NCI-H524 treated with DMSO at 0.1 percent for 48 hours (cell line): ENCODE measurements at regions not wholly inside any gene's neighbourhood (a gene's known extent, or its start where the extent isn't known, plus 50 kb on each side); places are given as distances from the start of the nearest gene placed in this dataset.

ENCODE experiments used
- DNase-seq: peaks from one replicate; lab custom pipeline; 2025; lab: John Stamatoyannopoulos, UW

DNA sequence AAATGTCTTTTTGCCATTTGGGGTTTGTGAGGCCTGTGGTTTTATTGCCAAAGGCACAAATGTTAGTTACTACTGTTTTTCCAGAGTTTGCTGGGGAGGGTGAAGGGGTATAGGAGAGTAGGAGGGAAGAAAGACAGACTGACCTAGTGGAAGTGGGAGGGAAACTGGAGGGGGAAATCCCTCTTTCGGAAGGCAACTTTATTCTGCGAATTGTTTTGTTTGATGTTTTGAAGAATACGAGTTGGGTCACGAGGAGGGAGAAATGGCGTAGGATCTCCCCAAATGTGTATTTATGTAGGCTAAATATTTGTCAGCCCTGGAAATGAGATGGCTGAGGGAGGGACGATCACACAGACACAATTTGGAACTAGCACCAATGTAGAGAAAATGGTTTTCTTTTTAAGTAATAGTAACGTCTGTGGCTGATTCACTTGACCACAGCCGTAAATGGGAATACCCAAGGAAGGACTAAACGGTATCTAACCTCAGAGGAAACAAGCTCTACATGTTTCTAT is 172.3 kb downstream of the ICOS start:
- no peak for DNase-seq

DNA sequence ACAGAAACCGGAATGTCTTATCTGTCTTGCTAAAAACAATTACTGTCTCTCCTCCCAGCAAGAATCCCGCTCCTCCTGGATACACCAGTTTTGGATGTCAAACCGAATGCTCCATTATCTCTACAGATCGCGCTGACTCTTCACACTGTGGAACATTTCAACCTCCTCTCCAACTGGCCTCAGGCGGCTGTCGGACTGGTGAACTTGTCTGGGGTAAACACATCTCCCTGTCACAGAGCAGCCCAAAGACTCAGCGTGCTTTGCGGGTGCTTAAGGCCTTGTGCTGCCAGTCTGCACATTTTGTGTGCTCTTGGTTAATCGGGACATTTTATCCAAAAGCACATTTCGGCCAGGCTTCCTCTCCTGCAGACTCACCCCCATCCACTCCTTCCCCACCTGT is 173.1 kb downstream of the ICOS start:
- no peak for DNase-seq

DNA sequence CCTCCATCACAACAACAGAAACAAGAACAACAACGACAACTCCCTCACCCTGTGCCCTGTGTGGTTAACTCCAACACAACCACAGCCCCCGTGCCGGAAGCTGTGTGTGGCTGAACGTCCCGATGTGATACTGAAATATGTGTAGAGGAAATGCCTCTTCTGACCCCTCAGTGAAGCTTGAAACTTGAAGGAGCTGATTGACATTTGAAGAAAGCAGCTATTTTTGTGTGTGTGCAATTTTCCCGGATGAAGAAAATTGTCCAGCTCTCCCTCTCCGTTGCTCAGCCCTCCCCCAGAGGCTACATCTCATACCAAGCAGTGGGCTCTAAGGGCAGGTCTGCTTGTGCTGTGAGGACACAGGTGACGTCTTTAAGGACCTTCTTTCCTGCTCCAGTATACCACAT is 173.8 kb downstream of the ICOS start:
- DNase-seq: no peak

DNA sequence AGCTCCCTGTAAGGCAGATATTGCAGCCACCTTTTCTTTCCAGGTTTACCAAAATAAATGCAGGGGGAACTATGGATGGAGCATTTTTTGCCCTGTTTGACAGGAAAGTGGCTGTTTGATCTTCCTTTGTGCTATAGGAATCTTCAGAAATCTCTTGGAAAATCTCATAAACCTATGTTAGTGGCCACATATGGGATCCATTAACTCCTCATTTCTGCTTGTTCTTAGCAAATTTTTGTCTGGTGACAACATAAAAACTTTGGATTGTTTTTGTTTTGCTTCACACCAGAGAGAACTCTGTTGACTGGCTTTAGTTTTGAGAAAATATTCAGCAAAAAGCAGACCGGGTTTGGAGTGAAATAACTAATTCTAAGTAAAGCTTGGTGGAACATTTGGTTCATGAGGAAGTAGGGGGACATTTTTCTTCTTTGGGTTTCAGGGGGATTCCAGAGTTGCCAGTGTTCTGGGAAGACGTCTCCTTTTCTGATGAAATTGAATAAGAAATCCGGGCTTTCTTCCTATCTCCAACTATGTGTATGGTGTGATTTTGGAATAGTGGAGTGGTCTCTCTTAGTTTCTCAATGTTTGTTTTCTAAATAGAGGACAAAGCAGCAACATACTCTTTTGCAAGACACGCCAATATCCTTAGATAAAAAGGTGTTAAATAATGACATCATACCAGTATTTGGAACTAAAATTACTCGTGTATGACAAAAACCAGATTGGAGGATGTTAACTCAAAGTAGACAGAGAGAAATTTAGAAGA is 174.4 kb downstream of the ICOS start:
- DNase-seq: no peak

DNA sequence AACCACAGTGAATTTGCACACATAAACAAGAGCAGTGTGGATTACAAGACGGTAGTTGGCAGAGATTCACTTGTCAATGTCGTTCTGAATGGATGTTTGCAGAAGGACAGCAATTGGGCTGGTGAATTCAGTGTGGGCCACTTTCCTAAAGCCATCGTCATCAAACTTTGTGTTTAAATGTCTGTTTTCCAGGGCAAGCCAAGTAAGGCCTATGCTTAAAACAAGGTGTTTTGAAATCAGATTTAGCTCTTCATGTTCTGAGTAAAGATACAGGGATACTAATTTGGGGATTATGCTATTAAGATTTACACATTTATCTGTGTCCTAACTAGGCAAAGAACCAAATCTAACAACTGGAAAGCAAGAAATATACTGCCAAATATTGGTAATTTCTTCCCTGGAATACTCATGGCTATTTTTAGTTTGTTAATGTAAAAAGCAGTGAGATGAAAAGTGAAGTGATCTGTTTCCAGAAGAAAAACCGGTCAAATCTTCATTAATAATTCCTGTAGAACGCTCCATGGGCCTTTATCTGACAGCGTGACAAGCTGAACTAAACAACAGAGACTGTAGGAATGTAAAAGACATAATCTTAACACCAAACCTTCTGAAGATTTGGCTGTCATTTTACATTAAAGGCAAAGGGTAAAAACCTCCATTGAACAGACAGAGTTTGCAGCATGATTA is 175.7 kb downstream of the ICOS start:
- no peak for DNase-seq

DNA sequence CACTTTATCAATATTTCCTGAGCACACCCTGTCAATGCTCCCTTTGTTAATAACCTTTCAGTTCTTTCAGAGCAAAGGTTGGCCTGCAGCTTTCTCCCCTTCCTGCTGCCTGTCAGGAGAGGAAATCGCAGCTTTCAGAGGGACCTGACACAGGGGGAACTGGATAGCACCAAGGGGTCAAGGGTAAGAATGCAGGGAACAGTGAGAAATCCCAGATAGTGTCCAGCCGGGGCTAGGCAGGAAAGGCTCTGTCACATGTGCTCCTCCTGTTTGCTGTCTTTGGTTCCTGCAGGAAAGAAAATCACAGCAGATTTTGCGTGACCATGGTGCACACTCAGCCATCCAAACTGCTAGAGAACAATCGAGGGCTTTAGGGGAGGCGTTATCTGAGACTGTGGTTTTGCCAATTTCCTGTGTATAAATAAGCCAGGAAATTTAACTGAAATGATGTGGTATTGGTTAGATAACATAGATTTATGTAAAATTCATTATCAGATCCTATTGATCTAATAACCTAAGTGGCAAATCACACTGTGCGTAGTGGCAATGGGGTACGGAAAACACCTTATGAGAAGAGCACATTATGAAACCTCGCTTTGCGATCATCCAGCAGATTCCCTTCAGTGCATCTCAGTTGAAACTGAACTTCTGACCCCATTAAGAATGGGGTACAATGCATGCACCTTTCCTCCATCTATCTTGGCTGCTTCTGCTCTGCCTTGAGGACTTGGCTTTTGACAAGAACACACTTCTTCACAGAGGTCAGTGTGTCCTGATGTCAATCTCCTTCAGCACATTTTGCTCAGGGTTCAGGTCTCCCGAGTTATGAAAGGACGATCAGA is 178.0 kb downstream of the ICOS start:
- DNase-seq: no peak

DNA sequence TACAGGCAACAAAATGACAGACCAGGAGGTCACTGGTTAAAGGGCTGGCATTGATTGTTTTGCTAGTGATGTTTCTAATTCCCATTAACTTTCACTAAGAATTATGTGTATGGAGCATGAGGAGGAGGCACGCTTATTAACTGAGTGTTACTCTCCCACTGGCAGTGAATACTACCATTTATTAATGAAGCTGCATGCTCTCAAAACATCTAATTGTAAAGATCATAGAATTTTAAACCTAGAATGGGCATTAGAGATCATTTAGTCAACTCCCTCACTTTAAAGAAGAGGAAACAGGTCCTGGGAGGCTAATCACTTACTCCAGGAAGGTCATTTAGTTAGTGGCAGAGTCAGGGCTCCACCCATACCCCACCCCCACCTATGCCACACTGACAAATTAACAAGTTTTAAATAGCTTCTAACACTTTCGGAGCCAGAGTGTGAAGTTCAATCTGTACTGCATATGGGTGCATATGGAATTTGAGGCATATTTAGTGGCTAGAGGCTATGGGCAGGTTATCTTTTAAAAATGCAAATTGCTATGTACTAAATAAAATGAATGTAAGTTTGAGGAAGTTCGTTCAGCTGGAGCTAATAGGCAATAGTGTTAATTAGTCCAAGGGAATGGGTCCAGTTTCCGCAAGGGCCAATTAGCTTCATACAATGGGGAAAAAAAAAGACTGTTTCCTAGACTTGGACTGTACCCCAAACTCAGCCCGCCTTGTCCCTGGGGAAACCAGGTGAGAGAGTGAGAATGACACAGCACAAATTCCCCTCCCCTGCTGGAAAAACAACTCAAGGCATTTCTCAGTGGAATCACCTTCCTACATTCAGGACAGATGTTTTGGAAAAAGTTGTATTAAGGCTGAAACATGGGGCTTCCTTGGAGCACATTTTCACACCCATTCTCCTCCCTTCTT is 178.8 kb downstream of the ICOS start:
- no peak for DNase-seq

DNA sequence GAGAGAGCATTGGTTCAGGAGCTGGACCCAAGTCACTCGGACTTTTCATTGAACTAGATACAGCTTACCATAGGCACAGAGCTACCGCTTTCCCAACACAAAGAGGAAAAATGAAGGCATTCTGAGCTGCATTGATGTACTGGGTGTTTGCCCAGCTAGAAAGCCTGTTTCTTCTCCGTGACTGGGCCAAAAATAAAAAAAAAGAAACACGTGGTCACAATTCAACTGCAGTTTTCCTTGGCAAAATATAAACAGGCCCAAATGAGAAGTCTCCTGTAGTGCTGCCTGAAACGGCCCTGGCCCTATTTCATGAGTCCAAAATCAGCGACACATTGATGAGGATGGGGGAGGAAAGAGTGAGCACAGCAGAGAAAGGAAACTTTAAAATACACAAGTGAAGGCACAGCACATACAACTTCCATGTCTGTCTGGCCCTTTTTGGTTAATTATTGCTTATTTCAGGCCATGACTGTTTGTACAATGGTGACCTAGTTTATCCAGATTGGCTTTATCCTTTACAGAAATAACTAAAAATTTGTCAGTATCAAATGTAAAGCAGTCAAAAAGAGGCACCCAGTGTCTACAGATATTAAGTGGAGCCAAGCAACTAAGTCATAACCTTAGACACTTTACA is 179.7 kb downstream of the ICOS start:
- no peak for DNase-seq

DNA sequence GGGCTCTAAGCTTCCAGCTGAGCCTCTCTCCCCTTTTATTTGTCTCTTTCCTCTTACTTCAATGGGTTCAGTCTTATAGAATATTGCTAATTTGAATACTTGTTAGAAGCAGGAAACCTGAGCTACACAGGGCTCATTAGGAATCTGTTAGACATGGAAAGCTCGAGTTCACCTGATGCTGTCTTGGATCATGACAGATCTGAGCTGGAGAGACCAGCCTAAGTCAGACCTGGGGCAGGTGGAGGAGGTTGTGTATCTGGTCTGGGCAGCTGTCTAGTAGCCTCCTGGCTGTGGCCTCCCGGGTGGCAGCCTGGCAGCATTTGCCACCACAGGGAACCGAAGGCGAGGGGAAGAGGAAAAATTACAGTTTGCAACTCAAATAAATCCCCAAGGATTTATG is 185.9 kb downstream of the ICOS start:
- no peak for DNase-seq

DNA sequence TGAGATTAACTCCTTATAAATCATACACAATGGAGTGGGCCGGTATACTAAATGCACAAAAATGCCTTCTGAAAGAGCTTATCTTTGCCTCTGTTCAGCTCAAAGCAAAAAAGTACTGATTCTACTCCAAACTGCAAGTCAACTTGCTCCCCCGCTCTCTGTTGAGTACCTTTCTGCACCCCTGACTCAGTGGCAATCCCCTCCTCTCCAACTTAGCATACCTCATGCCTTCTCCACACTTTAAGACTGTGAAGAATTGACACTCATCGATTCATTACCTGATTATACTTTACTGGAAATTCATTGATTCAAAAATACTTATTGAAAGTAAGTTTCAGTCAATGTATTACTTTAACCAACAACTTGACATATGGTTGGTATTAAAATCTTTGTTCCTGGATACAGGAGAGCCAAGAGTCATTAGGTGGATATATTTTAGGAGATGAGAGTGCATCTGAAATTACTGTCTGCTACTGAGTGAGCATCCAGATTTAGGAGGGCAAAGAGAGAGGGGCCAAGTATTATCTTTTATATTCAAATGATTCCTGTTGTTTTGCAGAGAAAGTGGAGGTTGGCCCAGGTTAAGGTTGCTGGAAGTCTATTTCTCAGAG is 187.7 kb downstream of the ICOS start:
- DNase-seq: no peak

DNA sequence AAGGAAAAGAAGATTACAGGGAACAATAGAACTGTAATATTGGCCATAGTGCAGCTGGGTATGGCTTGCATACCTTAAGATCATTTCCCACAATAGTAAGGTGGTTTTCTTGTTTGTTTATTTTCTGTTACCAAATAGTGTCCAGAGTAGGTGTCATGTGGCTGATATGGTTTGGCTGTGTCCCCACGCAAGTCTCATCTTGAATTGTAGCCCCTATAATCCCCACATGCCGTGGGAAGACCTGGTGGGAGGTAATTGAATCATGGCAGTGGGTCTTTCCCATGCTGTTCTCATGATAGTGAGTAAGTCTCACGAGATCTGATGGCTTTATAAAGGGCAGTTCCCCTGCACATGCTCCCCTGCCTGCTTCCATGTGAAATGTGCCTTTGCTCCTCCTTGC is 190.1 kb downstream of the ICOS start:
- DNase-seq: no peak

DNA sequence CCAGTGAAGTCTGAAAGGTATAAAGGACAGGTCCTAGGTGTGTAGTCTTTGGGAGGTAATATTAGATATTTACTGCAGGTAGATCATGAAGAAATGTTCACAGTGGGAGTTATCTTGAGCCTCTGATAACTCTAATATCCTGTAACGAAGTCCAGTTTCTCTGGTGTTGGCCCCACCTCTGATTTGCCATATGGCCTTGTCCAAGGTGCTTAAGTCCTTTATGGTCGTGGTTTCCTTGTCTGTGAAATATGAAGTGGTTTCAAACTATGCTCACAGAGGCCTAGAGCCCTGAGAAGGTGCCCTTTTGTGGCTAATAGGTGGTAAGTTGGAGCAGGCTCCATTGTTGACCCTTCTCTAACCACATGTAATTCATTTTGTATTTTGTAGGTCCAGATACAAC is 190.7 kb downstream of the ICOS start:
- DNase-seq: no peak

DNA sequence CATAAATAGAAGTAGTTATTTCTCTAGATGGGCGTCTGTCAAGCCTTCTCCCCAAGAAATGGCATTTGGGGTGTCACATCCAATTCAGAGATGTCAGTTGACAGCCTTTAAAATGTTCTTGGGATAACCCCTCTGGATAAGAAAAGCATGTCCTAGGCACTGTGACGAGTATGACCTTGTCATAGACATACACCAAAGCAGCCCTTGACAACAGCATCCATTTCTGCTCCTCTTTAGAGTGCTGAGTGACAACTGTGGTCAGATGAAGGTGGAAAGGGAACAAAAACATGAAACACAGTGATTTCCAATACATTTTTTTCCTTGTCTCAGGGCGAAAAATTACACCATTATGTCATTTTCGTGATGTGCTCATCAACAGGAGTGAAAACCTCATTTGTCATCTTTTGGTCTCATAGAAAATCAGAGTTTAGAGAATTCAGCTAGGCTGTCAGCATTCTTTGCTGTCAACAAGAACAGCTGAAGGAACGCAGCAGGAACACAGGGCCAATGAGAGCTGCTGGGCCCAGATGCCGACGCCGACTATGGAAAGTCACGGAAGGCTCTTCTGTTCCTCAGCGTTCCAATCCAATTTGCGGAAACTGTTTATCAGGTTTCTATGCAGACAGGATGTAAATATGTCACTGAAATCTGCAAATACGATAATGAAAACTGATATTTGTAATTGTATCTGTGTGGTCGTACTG is 193.2 kb downstream of the ICOS start:
- DNase-seq: no peak

DNA sequence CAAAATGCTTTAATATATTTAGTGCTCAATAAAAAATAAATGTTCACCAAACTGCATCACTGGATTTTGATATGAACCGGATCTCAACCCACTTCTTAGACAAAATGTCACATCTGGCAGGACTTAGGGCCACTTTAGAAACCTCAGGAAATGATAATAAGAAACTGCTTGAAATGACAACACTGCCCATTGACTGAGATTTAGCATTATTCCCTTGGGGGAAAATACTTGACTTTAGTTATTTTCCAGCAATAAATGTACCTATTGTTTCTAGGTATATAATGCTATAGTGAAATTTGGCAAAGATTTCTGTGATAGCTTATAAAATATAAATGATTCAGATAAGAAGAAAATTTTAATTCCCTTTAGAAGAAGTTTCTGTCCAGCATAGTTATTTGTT is 195.1 kb downstream of the ICOS start:
- no peak for DNase-seq

DNA sequence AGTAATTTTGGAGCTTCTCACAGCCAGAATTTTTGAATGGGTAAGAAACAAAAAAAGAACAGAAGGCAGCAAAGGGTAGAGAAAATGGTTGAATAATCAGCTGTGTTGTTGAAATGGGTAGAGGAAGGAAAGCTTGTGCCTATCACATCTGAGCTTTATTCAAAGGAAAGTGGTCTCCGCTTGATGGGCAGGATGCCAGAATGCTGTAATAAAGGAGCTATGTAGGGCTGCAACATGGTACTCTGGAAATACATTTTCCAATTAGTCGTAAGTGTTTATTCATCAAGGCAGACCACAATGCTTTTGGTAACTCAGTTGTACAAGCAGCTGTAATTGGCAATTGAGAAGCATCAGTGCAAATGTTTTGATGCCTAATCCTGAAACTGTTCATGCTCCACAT is 196.9 kb downstream of the ICOS start:
- DNase-seq: no peak

DNA sequence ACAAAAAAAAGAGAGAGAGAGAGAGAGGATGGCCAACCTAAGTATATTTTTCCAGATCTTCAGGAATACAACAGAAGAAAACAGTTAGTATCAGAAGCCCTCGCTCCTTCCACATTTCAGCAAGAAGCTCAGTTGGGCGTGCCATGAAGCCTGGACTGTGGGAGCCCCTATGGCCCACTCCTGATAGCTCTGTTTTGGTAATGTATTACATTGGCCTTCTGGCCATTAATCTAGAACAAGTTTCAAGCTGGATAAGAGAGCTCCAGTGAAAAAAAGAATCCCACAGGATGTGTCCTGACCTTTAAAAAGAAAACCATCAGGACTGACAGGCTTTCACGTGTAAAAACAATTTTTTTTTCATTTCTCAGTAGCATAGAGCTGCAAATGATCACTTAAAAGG is 197.9 kb downstream of the ICOS start:
- no peak for DNase-seq

DNA sequence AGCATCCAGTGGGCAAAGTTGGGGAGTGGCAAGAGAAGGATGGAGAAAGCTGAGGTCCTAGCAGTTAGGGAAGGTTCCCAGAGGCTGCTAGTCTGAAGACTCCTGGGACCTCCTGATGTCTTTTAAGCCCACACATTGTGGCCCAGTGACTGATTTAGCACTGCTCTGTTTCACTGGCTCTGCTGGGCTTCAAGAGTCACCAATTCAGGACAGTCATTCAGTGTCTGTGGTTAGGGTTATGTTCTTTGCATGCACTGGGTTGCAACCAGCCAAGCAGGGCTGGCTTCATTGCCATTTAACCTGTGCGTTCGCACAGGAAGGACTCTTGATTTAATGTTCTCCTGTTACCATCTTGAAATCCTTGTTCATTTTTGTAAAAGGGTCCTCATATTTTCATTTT is 199.2 kb downstream of the ICOS start:
- no peak for DNase-seq

DNA sequence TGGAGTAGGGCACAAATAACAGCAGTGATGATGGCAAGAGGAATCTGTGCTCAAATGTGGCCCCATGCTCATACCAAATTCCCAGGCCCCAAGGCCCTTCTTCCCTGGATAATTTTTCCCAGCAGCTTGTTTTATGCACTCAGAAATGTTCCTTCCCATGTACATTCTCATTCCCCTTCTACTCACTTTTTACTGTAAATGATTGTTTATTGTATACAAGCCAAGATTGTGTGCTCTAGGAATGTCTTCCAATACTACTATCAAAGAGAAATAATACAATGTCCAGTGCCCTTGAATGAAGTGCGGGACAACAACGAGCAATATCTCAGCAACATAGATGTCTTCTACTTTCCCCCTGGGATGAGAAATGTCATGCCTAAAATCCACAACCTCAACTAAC is 201.6 kb downstream of the ICOS start:
- no peak for DNase-seq

DNA sequence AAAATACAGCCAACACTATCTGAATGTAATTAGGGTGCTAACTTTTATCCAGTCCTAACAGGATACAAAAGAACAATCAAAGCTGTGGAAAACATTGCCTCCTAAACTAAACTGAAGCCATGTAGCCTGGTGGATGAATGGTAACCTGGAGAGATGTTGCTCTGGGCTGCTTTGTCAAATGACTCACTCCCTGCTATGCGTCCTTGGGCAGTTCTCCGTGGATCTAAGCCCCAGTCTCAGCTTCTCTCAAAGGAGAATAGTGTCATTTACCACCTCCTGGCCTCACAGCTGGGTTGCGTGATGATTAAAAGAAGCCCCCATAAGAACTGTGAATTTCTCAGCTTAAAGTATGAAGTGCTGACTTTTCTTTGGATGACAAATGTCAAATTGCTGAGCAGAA is 203.7 kb downstream of the ICOS start:
- DNase-seq: no peak
